ENCODE measurements at regions not wholly inside any gene's neighbourhood (a gene's known extent, or its start where the extent isn't known, plus 50 kb on each side); places are given as distances from the start of the nearest gene placed in this dataset.

DNA sequence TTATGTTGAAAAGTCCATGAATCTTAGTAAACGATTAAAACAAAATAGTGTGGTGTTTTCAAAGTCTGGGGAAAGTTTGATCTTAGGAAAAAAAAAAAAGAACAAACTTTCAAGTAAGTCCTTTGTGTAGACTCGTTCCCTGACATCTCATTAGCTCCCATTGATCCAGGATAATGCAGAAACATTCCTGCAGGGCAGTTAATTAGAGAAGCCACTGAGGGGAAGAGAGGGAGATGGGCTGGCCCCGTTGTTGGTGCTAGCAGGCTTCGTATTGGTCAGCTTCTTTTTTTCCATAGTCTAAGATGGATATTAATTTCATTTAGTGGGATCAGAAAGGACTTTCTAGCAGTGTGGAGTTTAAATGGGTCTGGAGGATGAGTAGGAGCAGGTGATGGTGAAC is 340.2 kb downstream of the DRD1 start:
- no peak for DNase-seq

DNA sequence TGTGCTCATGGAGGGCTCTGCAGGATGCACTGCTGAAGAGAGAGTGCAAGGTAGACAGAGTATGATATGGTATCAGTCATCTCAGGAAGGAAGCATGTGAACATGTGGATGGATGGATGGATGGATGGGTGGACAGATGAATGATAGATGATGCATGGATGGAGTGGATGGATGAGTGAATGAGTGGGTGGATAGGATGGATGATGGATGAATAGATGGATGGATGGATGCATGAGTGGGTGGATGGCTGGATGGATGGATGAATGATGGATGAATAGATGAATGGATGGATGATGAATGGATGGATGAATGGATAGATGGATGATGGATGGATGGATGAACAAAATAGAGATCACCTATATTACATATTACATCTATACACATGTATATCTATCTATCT is 341.3 kb downstream of the DRD1 start:
- DNase-seq, result no peak

DNA sequence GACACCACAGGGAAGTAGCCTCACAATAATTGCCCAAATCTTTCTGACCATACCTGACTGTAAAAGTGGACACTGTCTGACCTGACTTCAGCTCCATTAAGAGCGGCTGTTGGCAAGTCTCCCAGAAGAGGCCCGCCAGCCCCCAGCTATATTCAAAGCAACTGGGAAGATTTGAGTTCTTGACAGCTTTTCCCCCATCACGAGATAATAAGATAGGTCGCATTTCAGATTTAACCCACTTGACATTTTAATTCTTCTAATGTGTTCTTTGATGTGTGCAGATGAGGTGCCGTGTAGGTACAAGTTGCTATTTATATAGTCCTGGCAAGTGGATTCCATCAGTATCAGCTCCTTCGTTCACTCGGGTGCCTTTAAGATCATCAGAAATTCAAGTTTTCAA is 345.7 kb downstream of the DRD1 start:
- no peak for DNase-seq

GRCh38 chr5:175096469-175097165 is 347.4 kb downstream of the DRD1 start:
- no peak for DNase-seq

GRCh38 chr5:175094461-175094860 is 349.5 kb downstream of the DRD1 start:
- DNase-seq, result no peak

GRCh38 chr5:175092691-175093090 is 351.3 kb downstream of the DRD1 start:
- peak; percentile 50 for DNase-seq

- DNase-seq, result no peak
Measured at GRCh38 chr5:175088963-175089362, 355.0 kb downstream of the DRD1 start.

- no peak for DNase-seq
Measured at GRCh38 chr5:175082866-175083590, 358.6 kb downstream of the MSX2 start.

DNA sequence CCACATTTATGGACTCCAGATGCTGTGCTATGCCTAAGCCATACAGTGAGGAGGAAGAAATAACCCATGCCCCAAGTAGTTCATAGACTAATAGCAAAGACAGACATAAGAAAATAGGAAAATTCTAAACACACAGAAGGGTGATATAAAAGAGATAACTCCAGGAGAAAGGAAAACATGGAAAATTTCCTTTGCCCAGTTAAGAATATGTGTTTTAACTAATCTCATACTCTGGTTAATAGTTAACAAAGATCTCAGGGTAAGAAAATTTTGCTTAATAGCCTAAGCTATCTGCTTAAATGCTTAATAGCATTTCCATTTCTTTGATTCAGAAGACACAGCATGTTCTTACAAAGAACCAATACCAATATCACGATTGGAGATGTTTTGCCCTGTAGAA is 358.0 kb downstream of the MSX2 start:
- DNase-seq, result no peak

DNA sequence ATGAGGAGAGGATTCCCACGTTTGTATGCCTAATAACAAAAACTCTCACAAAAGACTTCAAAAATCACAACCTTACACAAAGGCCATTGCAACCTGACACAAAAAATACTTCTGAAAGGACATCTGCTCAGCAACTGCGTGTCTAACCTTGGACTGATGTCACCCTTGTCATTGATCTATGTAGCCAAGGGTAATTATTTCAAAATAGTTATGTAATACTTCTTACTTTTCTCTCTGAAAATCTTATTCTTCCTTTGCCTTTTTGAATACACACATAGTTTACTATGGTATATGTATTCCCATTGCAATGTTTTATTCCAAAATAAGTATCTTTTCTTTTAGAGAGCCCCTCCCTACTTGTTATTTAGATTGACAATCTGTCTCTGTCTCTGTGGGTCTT is 355.3 kb downstream of the MSX2 start:
- DNase-seq, result no peak

DNA sequence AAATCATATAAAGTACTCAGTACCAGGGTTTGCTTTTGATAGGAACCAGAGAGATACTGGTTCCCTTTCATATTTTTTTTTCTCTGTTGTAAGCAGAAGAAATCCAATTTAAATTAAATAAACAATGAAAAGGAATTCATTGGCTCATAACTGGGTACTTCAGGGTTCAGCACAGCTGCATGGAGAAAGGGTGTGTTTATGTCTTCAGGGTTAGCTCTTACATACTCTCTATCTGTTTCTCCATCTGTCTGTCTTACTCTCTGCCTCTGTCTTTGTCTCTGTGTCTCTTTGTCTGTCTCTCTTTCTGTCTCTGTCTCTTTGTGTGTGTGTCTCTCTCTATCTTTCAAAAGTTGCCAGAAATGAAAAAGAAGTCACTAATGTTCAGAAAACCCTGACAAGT is 345.9 kb downstream of the MSX2 start:
- no peak for DNase-seq

DNA sequence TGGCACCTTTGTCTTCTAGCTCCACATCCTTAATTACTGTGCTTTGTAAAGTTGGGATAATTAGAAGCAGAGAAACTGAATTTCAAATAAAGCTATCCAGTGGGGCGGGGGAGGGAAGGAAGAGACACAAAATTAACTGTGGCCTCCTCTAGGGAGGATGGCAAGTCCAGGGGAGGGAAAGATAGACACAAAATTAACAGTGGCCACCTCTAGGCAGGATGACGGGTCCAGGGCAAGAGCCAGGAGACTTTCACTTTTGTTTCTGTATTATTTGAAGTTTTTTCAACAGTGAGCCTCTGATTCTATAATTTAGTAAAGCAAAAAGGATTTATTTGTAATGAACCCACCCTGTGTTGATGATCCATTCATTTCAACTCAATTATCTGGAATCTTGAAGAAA is 335.9 kb downstream of the MSX2 start:
- DNase-seq, result no peak

DNA sequence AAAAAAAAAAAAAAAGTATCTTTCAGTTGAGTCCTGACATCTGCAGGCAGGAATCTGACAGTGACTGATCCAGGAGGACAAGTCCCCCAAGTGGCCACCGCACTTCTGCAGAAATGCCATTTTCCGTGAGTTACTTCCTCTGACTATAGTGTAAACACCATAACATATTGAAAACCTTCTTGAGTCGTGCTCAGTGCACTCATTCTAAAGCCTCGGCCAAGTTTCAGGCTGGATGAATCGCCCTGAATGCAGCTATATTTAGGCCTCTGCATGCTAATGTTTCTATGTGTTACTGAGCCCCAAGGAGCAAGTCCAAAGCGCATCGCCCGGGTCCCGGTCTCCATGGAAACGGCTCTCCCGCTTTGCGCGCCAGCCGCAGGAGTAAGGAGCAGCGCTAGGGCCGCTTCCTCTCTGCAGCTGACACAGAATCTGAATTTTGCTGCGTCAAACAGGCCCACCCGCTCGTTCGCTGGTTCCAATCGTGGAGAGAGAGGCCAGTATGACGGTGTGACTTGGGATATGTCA is 335.4 kb downstream of the MSX2 start:
- DNase-seq, result peak; percentile 46

DNA sequence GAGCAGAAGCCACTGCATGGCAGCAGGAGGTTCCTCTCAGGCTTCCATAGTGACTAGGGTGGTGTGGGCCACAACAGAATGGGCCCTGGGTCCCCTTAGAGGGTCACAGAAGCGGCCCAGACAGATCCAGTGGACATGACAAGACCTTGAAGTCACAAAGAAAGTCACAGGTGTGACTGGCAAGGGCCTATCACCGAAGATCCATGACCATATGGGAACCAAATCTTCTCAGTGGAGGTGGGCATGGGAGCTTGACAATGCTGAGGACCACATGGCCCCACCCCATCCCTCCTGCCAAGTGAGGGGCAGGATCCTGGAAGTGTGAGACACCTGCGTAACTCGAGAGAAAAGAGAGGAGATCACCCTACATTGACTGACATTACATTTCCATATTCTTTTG is 332.4 kb downstream of the MSX2 start:
- DNase-seq, result no peak

DNA sequence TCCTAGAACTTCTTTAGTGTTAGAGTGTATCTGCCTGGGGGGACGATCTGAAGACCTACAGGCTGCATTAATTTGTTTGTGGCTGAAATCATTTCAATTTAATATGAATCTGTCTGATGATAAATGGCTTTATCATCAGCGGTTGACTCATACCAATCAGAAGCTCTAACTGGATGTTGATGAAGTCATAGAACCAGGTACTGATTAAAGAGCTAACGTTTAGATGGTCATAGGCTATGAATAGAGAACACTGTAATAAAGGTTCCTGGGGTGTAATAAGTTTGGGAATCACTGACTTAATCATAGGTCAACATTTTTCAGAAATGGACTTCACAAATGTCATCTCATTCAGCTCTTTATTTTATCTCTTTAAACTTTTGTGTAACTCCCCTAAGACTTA is 329.9 kb downstream of the MSX2 start:
- no peak for DNase-seq

GRCh38 chr5:175052351-175052750 is 328.0 kb downstream of the MSX2 start:
- DNase-seq, result no peak

- no peak for DNase-seq
Measured at GRCh38 chr5:175047048-175047447, 322.7 kb downstream of the MSX2 start.

- no peak for DNase-seq
Measured at GRCh38 chr5:175045820-175046219, 321.4 kb downstream of the MSX2 start.

DNA sequence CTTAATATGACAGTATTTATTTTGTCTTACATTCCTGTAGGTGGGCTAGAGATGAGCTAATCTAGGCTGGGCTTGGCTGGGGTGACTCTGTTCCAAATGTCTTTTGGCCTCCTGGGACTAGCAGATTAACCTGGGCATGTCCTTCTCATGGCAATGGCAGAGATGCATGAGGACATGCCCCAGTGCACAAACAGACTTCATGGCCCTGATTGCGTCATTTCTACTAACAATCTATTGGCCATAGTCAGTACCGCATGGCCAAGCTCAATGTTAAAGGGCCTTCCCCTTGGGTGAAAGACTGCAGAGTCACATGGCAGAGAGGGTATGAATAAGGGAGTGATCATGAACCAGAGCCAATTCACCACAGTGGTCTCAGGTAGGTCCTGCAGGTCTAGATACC is 313.4 kb downstream of the MSX2 start:
- DNase-seq, result no peak

GRCh38 chr5:175035882-175036533 is 311.6 kb downstream of the MSX2 start:
- no peak for DNase-seq

DNA sequence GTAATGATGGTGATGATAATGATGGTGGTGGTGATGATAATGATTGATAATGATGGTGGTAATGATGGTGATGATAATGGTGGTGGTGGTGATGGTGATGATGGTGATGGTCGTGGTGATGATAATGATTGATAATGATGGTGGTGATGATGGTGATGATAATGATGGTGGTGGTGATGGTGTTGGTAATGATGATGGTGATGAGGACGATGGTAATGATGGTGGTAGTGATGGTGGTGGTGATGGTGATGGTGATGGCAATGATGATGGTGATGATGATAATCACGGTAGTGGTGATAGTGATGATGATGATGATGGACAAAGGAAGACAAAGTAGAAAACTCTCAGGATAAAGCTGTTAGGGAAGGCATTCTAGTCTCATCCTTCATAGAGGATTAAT is 310.5 kb downstream of the MSX2 start:
- DNase-seq, result no peak

GRCh38 chr5:175032741-175033151 is 308.4 kb downstream of the MSX2 start:
- no peak for DNase-seq

- no peak for DNase-seq
Measured at GRCh38 chr5:175032013-175032412, 307.6 kb downstream of the MSX2 start.

- no peak for DNase-seq
Measured at GRCh38 chr5:175027390-175027789, 303.0 kb downstream of the MSX2 start.
